PFSK-1 (cell line): ENCODE measurements at regions not wholly inside any gene's neighbourhood (a gene's known extent, or its start where the extent isn't known, plus 50 kb on each side); places are given as distances from the start of the nearest gene placed in this dataset.

Experiments
- POLR2AphosphoS5 ChIP-seq: IDR thresholded peaks from 2 replicates; pipeline ENCODE4 v1.6.1; 2012; ENCODE audit warnings: low read depth, mild to moderate bottlenecking, control low read depth, low read length, moderate library complexity
- SIN3A ChIP-seq: IDR thresholded peaks from 2 replicates; pipeline ENCODE4 v1.6.1; 2012; ENCODE audit warnings: mild to moderate bottlenecking, low read length, moderate library complexity, borderline replicate concordance; ENCODE audit not compliant: insufficient read depth
- TF ChIP-seq, protein P1 (sequence below), 2 experiments: IDR thresholded peaks; 2 replicates each; pipeline versions ENCODE4 v1.6.1 to v1.8.0; 2011 to 2012; ENCODE audit warnings: low read depth in 2 of 2, low read length in 2 of 2, control low read depth in 1 of 2, inconsistent platforms in 1 of 2, mild to moderate bottlenecking in 1 of 2, moderate library complexity in 1 of 2; ENCODE audit not compliant: insufficient read depth in 1 of 2

DNA sequence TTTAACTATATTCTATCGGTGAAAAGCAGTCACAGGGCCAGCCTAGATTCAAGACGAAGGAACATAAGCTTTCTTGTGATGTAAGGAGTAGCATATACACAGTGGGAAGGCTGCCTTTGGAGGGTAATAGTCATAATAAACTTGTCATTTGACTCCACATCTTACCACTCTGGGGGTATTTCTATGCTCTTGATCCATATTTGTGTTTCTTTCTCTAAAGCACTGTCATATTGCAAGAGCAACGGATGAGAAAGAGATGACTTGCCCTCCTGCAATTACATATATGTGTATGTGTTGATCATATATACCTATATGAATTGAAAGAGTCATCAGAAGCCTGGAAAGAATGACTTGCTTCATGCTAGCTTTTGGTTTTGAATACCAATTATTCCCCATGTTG is 225.4 kb upstream of the HS3ST3A1 start:
- TF ChIP-seq POLR2AphosphoS5 (no peak), SIN3A (no peak)
- TF ChIP-seq, protein P1, sequence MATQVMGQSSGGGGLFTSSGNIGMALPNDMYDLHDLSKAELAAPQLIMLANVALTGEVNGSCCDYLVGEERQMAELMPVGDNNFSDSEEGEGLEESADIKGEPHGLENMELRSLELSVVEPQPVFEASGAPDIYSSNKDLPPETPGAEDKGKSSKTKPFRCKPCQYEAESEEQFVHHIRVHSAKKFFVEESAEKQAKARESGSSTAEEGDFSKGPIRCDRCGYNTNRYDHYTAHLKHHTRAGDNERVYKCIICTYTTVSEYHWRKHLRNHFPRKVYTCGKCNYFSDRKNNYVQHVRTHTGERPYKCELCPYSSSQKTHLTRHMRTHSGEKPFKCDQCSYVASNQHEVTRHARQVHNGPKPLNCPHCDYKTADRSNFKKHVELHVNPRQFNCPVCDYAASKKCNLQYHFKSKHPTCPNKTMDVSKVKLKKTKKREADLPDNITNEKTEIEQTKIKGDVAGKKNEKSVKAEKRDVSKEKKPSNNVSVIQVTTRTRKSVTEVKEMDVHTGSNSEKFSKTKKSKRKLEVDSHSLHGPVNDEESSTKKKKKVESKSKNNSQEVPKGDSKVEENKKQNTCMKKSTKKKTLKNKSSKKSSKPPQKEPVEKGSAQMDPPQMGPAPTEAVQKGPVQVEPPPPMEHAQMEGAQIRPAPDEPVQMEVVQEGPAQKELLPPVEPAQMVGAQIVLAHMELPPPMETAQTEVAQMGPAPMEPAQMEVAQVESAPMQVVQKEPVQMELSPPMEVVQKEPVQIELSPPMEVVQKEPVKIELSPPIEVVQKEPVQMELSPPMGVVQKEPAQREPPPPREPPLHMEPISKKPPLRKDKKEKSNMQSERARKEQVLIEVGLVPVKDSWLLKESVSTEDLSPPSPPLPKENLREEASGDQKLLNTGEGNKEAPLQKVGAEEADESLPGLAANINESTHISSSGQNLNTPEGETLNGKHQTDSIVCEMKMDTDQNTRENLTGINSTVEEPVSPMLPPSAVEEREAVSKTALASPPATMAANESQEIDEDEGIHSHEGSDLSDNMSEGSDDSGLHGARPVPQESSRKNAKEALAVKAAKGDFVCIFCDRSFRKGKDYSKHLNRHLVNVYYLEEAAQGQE (IDR thresholded peaks at IDR 0.05; ENCODE audit: insufficient read depth in 1 of 2, low read depth in 2 of 2, low read length in 2 of 2), result no peak
